ENCODE measurements at regions not wholly inside any gene's neighbourhood (a gene's known extent, or its start where the extent isn't known, plus 50 kb on each side); places are given as distances from the start of the nearest gene placed in this dataset.

- CTCF ChIA-PET: no interaction called here
- DNase-seq (ENCODE audit: low read depth, low spot score): no peak
- no peak overlapping the region for H3K9ac ChIP-seq (ENCODE audit: low read length)
Measured at GRCh38 chr11:109338131-109338530, 83.9 kb upstream of the C11orf87 start.

GRCh38 chr11:109342261-109342660, 79.7 kb upstream of the C11orf87 start:
- Histone ChIP-seq H3K36me3 (ENCODE audit: control insufficient read depth in 1 of 2, insufficient read depth in 2 of 2, low read length in 2 of 2) (no peaks in the 10 kb centered on the region), H4K20me1 (ENCODE audit: insufficient read depth) (no peaks in the 10 kb centered on the region), H3K4me1 (ENCODE audit: control insufficient read depth in 1 of 2, insufficient read depth in 2 of 2, low read length in 2 of 2) (no peaks in the 10 kb centered on the region), H3K27me3 (ENCODE audit: insufficient read depth, low read length) (no peaks in the 10 kb centered on the region), H3K9me3 (ENCODE audit: control insufficient read depth in 1 of 2, insufficient read depth in 1 of 2, low read depth in 1 of 2, low read length in 2 of 2) (no peaks in the 10 kb centered on the region), H3K9me2 (ENCODE audit: insufficient read depth) (no peaks in the 10 kb centered on the region), H3K9ac (ENCODE audit: low read length) (no peak overlapping the region), H3K4me2 (ENCODE audit: low read length) (no peak overlapping the region), H2AFZ (ENCODE audit: low read depth, low read length, poor library complexity, severe bottlenecking) (no peak overlapping the region), H3K79me2 (ENCODE audit: insufficient read depth, low read length) (no peaks in the 10 kb centered on the region), H3K27ac (ENCODE audit: low read depth, low read length) (no peak overlapping the region), H3K4me3 (replicated peaks in 1 of 2; ENCODE audit: low read depth in 1 of 2, low read length in 2 of 2) (no peak overlapping the region)
- no TSS peak for BruUV-seq (replicated peaks)
- CTCF ChIA-PET: no interaction called here
- TF ChIP-seq TCF7L2 (IDR thresholded peaks at IDR 0.05; ENCODE audit: borderline replicate concordance, extremely low read depth, insufficient read depth, insufficient read length): no peak
- no peak for TF ChIP-seq YY1 (IDR thresholded peaks at IDR 0.05; ENCODE audit: extremely low read depth, insufficient replicate concordance, low read depth, low read length)
- no peak for TF ChIP-seq CBX3 (IDR thresholded peaks at IDR 0.05; ENCODE audit: low read depth)
- TF ChIP-seq, protein P1, sequence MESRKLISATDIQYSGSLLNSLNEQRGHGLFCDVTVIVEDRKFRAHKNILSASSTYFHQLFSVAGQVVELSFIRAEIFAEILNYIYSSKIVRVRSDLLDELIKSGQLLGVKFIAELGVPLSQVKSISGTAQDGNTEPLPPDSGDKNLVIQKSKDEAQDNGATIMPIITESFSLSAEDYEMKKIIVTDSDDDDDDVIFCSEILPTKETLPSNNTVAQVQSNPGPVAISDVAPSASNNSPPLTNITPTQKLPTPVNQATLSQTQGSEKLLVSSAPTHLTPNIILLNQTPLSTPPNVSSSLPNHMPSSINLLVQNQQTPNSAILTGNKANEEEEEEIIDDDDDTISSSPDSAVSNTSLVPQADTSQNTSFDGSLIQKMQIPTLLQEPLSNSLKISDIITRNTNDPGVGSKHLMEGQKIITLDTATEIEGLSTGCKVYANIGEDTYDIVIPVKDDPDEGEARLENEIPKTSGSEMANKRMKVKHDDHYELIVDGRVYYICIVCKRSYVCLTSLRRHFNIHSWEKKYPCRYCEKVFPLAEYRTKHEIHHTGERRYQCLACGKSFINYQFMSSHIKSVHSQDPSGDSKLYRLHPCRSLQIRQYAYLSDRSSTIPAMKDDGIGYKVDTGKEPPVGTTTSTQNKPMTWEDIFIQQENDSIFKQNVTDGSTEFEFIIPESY (IDR thresholded peaks at IDR 0.05; ENCODE audit: extremely low read depth, insufficient replicate concordance, low read length): no peak
- TF ChIP-seq ELF1 (IDR thresholded peaks at IDR 0.05; ENCODE audit: borderline replicate concordance, low read depth): no peak
- no peak for TF ChIP-seq ZFX (IDR thresholded peaks at IDR 0.05)
- no peak for TF ChIP-seq ZNF274 (IDR thresholded peaks at IDR 0.05; ENCODE audit: low read depth, low read length)
- TF ChIP-seq FOSL1 (IDR thresholded peaks at IDR 0.05; ENCODE audit: low read depth): no peak
- TF ChIP-seq JUND (IDR thresholded peaks at IDR 0.05): no peak
- TF ChIP-seq POLR2AphosphoS5 (IDR thresholded peaks at IDR 0.05; ENCODE audit: low read depth, low read length): no peak
- intact Hi-C loops (cut with micrococcal nuclease): no loop called here
- RAD21 ChIA-PET (ENCODE audit: low non-redundant PET in 1 of 2, low total read pairs in 2 of 2, uncharacterized antibody in 2 of 2, unreplicated experiment in 2 of 2): no interaction called here
- no peak for DNase-seq (ENCODE audit: low read depth, low spot score)
- POLR2A ChIA-PET: no interaction called here
- no peak for ATAC-seq

More at GRCh38 chr11:109338131-109338530, 83.9 kb upstream of the C11orf87 start:
- Histone ChIP-seq H3K9me2 (ENCODE audit: insufficient read depth) (no peaks in the 10 kb centered on the region), H2AFZ (ENCODE audit: low read depth, low read length, poor library complexity, severe bottlenecking) (no peak overlapping the region), H3K79me2 (ENCODE audit: insufficient read depth, low read length) (no peaks in the 10 kb centered on the region), H3K9me3 (ENCODE audit: control insufficient read depth in 1 of 2, insufficient read depth in 1 of 2, low read depth in 1 of 2, low read length in 2 of 2) (no peaks in the 10 kb centered on the region), H4K20me1 (ENCODE audit: insufficient read depth) (no peaks in the 10 kb centered on the region), H3K4me2 (ENCODE audit: low read length) (no peak overlapping the region), H3K27me3 (ENCODE audit: insufficient read depth, low read length) (no peaks in the 10 kb centered on the region), H3K36me3 (ENCODE audit: control insufficient read depth in 1 of 2, insufficient read depth in 2 of 2, low read length in 2 of 2) (no peaks in the 10 kb centered on the region), H3K4me1 (ENCODE audit: control insufficient read depth in 1 of 2, insufficient read depth in 2 of 2, low read length in 2 of 2) (no peaks in the 10 kb centered on the region), H3K4me3 (replicated peaks in 1 of 2; ENCODE audit: low read depth in 1 of 2, low read length in 2 of 2) (no peak overlapping the region), H3K27ac (ENCODE audit: low read depth, low read length) (no peak overlapping the region)
- TF ChIP-seq SIN3A (IDR thresholded peaks at IDR 0.05; ENCODE audit: low read depth) (no peak), POLR2A (IDR thresholded peaks at IDR 0.05; ENCODE audit: borderline replicate concordance, extremely low read depth, insufficient read depth, insufficient read length) (no peak), FOSL1 (IDR thresholded peaks at IDR 0.05; ENCODE audit: low read depth) (no peak)
- TF ChIP-seq, protein P2, sequence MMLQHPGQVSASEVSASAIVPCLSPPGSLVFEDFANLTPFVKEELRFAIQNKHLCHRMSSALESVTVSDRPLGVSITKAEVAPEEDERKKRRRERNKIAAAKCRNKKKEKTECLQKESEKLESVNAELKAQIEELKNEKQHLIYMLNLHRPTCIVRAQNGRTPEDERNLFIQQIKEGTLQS (IDR thresholded peaks at IDR 0.05): no peak
- no peak for ATAC-seq
- ChIA-PET POLR2A (no interaction called here), RAD21 (ENCODE audit: low non-redundant PET in 1 of 2, low total read pairs in 2 of 2, uncharacterized antibody in 2 of 2, unreplicated experiment in 2 of 2) (no interaction called here)
- intact Hi-C loops (cut with micrococcal nuclease): no loop called here
- BruUV-seq (replicated peaks): no TSS peak
